ENCODE measurements at regions not wholly inside any gene's neighbourhood (a gene's known extent, or its start where the extent isn't known, plus 50 kb on each side); places are given as distances from the start of the nearest gene placed in this dataset.
"Not testable (repeated sequence)": the region's sequence is repeated elsewhere in the genome, so short reads cannot be mapped to it uniquely, and the experiment has no call there.

DNA sequence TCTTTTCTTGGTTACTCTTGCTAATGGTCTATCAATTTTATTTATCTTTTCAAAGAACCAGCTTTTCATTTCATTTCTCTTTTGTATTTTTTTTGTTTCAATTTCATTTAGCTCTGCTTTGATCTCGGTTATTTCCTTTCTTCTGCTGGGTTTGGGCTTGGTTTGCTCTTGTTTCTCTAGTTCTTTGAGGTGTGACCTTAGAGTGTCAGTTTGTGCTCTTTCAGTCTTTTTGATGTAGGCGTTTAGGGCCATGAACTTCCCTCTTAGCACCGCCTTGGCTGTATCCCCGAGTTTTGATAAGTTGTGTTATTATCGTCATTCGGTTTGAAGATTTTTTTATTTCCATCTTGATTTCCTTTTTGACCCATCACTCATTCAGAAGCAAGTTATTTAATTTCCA is 265.5 kb downstream of the VAPA start:
- TF ChIP-seq, protein P1, sequence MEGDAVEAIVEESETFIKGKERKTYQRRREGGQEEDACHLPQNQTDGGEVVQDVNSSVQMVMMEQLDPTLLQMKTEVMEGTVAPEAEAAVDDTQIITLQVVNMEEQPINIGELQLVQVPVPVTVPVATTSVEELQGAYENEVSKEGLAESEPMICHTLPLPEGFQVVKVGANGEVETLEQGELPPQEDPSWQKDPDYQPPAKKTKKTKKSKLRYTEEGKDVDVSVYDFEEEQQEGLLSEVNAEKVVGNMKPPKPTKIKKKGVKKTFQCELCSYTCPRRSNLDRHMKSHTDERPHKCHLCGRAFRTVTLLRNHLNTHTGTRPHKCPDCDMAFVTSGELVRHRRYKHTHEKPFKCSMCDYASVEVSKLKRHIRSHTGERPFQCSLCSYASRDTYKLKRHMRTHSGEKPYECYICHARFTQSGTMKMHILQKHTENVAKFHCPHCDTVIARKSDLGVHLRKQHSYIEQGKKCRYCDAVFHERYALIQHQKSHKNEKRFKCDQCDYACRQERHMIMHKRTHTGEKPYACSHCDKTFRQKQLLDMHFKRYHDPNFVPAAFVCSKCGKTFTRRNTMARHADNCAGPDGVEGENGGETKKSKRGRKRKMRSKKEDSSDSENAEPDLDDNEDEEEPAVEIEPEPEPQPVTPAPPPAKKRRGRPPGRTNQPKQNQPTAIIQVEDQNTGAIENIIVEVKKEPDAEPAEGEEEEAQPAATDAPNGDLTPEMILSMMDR (IDR thresholded peaks at IDR 0.05; ENCODE audit: low read depth, low read length, poor library complexity, severe bottlenecking) = not testable (repeated sequence)
- TF ChIP-seq EZH2phosphoT487 (IDR thresholded peaks at IDR 0.05; ENCODE audit: borderline replicate concordance, low read length) = not testable (repeated sequence)
